ENCODE measurements at regions not wholly inside any gene's neighbourhood (a gene's known extent, or its start where the extent isn't known, plus 50 kb on each side); places are given as distances from the start of the nearest gene placed in this dataset.

DNA sequence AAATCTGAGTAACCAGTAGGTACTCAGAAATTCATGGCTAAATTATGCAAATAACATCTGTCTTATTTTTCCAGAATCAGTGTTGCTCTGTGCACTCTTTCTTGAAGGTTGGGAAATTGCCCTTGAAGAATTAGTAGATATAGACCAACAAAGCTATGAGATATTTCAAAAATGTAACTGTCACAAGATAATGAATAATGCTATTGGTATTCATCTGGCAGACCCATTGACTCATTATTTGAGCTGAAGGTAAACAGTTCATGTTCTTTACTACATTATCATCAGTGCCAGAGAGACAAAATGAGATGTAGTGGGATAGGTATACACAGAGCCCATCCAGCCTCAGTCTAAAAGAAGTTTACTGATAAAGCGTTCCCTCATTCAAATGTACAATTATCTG is 274.7 kb downstream of the CASP12 start:
- Histone ChIP-seq H2AFZ (ENCODE audit: low read depth, low read length, severe bottlenecking) (no peak overlapping the region), H3K27me3 (ENCODE audit: low read length) (no peaks in the 10 kb centered on the region)
- TF ChIP-seq, protein P1, sequence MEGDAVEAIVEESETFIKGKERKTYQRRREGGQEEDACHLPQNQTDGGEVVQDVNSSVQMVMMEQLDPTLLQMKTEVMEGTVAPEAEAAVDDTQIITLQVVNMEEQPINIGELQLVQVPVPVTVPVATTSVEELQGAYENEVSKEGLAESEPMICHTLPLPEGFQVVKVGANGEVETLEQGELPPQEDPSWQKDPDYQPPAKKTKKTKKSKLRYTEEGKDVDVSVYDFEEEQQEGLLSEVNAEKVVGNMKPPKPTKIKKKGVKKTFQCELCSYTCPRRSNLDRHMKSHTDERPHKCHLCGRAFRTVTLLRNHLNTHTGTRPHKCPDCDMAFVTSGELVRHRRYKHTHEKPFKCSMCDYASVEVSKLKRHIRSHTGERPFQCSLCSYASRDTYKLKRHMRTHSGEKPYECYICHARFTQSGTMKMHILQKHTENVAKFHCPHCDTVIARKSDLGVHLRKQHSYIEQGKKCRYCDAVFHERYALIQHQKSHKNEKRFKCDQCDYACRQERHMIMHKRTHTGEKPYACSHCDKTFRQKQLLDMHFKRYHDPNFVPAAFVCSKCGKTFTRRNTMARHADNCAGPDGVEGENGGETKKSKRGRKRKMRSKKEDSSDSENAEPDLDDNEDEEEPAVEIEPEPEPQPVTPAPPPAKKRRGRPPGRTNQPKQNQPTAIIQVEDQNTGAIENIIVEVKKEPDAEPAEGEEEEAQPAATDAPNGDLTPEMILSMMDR (IDR thresholded peaks at IDR 0.05; ENCODE audit: insufficient read depth, low read length, poor library complexity, severe bottlenecking) = no peak
- TF ChIP-seq EZH2phosphoT487 (conservative IDR thresholded peaks at IDR 0.05; ENCODE audit: low read length) = no peak

GRCh38 chr11:104620991-104621390 is 277.3 kb downstream of the CASP12 start:
- no peak for TF ChIP-seq EZH2phosphoT487 (conservative IDR thresholded peaks at IDR 0.05; ENCODE audit: low read length)
- TF ChIP-seq, protein P1 (IDR thresholded peaks at IDR 0.05; ENCODE audit: insufficient read depth, low read length, poor library complexity, severe bottlenecking) = no peak
- Histone ChIP-seq H3K9ac (ENCODE audit: low read length) (no peak overlapping the region), H3K36me3 (ENCODE audit: low read length) (no peaks in the 10 kb centered on the region), H3F3A (ENCODE audit: insufficient read depth) (no peaks in the 10 kb centered on the region), H3K27me3 (ENCODE audit: low read length) (no peaks in the 10 kb centered on the region), H3K9me2 (replicated peaks; ENCODE audit: insufficient read depth, low read length) (no peaks in the 10 kb centered on the region), H3K27ac (ENCODE audit: low read depth, low read length) (no peak overlapping the region), H3K9me3 (ENCODE audit: insufficient read depth, low read length) (no peaks in the 10 kb centered on the region), H3K4me3 (ENCODE audit: insufficient read depth, low read length, poor library complexity, severe bottlenecking) (no peak overlapping the region), H2AFZ (ENCODE audit: low read depth, low read length, severe bottlenecking) (no peak overlapping the region), H4K20me1 (ENCODE audit: low read depth, low read length) (no peaks in the 10 kb centered on the region), H3K79me2 (ENCODE audit: insufficient read depth, low read length) (no peaks in the 10 kb centered on the region), H3K4me2 (ENCODE audit: low read depth, low read length, poor library complexity, severe bottlenecking) (no peak overlapping the region)

More for the DNA sequence above, 274.7 kb downstream of the CASP12 start:
- no peaks in the 10 kb centered on the region for H3K36me3 ChIP-seq (ENCODE audit: low read length)
- H3K9ac ChIP-seq (ENCODE audit: low read length) = no peak overlapping the region
- H3K27ac ChIP-seq (ENCODE audit: low read depth, low read length) = no peak overlapping the region
- no peaks in the 10 kb centered on the region for H4K20me1 ChIP-seq (ENCODE audit: low read depth, low read length)
- no peaks in the 10 kb centered on the region for H3K79me2 ChIP-seq (ENCODE audit: insufficient read depth, low read length)
- no peaks in the 10 kb centered on the region for H3F3A ChIP-seq (ENCODE audit: insufficient read depth)
- no peaks in the 10 kb centered on the region for H3K9me2 ChIP-seq (replicated peaks; ENCODE audit: insufficient read depth, low read length)
- H3K4me2 ChIP-seq (ENCODE audit: low read depth, low read length, poor library complexity, severe bottlenecking) = no peak overlapping the region
- H3K9me3 ChIP-seq (ENCODE audit: insufficient read depth, low read length) = no peaks in the 10 kb centered on the region
- H3K4me3 ChIP-seq (ENCODE audit: insufficient read depth, low read length, poor library complexity, severe bottlenecking) = no peak overlapping the region

- Histone ChIP-seq H3F3A (ENCODE audit: insufficient read depth) (no peaks in the 10 kb centered on the region), H3K79me2 (ENCODE audit: insufficient read depth, low read length) (no peaks in the 10 kb centered on the region), H3K4me3 (ENCODE audit: insufficient read depth, low read length, poor library complexity, severe bottlenecking) (no peak overlapping the region), H3K9me2 (replicated peaks; ENCODE audit: insufficient read depth, low read length) (no peaks in the 10 kb centered on the region), H3K9ac (ENCODE audit: low read length) (no peak overlapping the region), H3K9me3 (ENCODE audit: insufficient read depth, low read length) (no peaks in the 10 kb centered on the region), H2AFZ (ENCODE audit: low read depth, low read length, severe bottlenecking) (no peak overlapping the region), H3K36me3 (ENCODE audit: low read length) (no peaks in the 10 kb centered on the region), H3K27me3 (ENCODE audit: low read length) (no peaks in the 10 kb centered on the region), H3K4me2 (ENCODE audit: low read depth, low read length, poor library complexity, severe bottlenecking) (no peak overlapping the region), H3K27ac (ENCODE audit: low read depth, low read length) (no peak overlapping the region), H4K20me1 (ENCODE audit: low read depth, low read length) (no peaks in the 10 kb centered on the region)
- TF ChIP-seq EZH2phosphoT487 (conservative IDR thresholded peaks at IDR 0.05; ENCODE audit: low read length) = no peak
- TF ChIP-seq, protein P1 (IDR thresholded peaks at IDR 0.05; ENCODE audit: insufficient read depth, low read length, poor library complexity, severe bottlenecking) = no peak
Measured at GRCh38 chr11:104619751-104620150, 278.5 kb downstream of the CASP12 start.

All from SU-DHL-6 (cell line).